Medulla oblongata (tissue), 1 donor: ENCODE measurements at regions not wholly inside any gene's neighbourhood (a gene's known extent, or its start where the extent isn't known, plus 50 kb on each side); places are given as distances from the start of the nearest gene placed in this dataset.

ENCODE experiments used
- DNase-seq: peaks from one replicate; pipeline ENCODE4 v3.0.0-alpha.2; 2015; ENCODE audit errors: extremely low spot score

DNA sequence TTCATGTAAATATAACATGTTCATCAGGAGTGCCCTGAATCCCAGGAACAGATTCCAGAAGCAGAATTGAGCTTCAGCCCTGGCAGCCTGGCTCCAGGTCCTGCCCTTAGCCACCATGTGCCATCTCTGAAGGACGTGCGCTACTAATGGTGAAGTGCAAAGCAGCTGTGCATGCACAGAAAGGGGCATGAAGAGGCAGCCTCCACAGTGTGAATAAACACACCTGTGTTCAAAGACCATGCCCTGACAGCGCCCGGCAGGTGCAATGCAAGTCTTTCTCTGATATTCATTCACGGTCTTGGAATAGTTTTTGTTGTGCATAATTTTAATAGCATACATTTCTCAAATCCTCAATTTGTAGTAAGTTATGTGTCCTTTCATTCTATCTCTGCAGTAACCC lies 250.4 kb upstream of the TCERG1L start:
- DNase-seq, result no peak

DNA sequence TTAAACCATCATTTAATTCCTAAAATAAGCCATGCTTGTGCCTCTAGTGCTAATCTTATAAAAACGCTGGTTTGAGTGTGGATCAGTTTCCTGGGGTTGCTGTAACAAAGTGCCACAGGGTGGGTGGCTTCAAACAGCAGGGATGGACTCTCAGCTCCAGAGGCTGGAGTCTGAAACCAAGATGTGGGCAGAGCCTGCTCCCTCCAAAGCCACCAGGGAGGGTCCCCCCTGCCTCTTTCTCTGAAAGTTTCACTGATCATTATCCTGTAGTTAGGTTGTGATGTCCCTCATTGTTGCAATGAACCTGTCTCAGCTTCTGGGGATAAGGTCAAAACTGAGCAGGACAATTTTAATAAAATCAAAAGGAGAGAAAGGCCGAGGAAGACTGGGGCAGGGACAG lies 251.9 kb upstream of the TCERG1L start:
- no peak for DNase-seq

DNA sequence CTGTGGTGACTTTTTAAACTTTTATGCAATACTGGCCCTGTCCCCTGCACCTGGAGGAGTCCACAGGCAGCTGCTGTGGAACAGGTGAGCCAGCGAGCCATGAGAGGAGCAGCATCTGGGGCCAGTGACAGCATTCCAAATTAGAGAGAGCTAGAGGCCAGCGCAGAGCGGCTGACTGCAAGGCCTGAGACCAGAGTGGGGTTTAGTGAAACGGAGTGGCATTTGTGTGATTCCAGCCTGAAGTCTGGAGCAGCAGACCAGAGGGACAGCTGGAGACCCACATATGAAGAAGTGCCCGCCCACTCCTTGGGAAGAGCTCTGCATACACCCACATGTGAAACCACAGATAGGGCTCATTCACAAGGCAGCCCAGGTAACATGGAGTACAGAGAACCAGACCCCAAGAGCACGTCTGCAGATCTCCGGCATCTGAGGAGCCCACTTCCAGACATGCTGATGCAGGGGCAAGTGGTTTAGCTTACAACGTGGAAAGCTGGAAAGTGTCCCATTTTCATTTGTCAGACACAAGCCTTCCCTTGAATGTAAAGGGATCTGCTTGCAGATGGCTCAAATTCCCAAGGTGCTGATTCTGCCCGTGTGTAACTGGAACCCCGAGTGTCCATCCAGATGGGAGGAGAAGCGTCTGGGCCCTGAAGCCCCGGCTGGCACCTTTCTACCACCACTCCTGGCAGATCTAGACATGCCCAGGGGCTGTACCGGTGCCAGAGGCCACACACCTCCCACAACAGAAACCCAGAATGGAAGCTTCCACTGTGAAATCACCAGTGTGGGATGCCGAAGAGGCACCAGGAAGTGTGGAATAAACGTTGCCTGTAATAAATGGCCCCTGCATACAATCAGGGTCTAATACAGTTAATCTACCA lies 256.0 kb upstream of the TCERG1L start:
- no peak for DNase-seq

DNA sequence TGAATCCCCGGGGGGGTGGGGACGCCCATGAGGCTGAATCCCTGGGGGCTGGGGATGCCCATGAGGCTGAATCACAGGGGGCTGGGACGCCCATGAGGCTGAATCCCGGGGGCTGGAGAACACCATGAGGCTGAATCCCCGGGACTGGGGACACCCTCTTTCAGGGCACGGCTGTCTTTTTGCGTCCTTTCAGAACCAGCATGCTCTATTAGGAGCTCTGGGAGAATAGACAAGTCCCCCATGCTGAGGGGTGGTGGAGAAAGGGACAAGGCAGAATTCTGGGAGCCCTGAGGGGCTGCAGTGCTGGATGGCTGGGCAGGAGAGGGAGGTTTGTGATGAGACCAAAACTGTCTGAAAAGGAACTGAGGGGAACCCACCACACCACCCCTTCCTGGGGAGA lies 257.3 kb upstream of the TCERG1L start:
- no peak for DNase-seq

- no peak for DNase-seq
Measured at GRCh38 chr10:131569851-131570715, 258.6 kb upstream of the TCERG1L start.

DNA sequence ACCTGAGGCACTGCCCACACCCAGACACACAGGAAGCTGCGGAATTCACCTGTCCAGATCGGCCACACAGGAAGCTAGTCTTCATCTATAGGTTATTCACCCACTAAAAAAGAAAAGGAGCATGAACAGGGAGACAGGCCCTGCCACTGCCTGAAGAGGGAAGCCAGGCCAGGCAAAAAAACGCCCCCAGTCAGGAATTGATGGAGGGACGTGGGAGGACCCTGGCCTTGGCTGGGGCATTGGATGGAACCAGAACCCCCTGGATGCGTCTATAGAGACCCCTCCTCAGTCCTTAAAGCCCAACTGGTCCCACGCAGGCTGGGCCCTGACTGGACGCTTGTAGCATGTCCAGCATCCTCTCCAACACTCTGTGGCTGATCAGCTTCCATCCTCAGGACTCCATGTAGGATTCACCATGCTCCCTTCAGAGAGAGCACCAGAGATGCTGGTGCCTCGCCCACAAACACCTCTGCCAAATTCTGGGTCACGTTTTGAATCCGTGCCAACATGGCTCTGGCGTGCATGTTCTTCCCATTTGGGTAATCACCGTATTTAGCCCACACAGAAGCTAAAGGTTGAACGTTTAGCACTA lies 259.3 kb upstream of the TCERG1L start:
- DNase-seq, result no peak

GRCh38 chr10:131571346-131571745 lies 259.8 kb upstream of the TCERG1L start:
- no peak for DNase-seq

DNA sequence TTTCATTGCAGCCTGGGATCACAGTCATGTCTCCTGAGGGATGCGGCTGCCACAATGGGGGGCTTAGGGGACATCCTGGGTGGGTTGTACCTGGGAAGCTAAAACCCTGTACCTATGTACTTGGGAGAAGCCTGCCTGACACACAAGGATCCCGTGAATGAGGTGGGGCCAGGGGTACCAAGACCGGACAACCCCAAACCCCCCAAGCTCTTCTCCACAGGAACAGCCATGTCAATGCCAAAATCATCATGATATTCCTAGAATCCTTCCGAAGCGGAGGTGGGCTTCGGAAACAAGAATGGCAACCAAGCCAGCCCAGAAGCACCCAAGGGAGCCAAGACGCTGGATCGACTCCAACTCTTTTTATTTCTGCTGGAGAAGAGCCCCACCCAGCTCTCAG lies 260.3 kb upstream of the TCERG1L start:
- no peak for DNase-seq

GRCh38 chr10:131573256-131573655 lies 261.7 kb upstream of the TCERG1L start:
- no peak for DNase-seq

GRCh38 chr10:131573707-131574106 lies 262.2 kb upstream of the TCERG1L start:
- no peak for DNase-seq

DNA sequence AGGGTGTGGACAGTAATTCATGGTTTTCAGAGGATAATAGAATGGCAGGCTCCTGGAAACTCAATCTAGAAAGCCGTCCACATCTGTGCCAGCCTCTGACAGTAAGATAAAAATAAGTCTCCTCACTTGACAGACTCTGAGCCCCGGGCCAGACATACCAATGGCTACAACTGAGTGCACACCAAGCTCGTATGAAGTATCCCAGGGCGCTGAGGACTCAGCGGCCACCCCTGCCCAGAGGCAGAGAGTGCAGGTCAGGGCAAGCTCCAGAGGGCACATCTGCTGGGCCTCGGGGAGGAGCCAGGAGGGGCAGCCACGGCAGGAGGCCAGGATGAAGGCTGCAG lies 262.8 kb upstream of the TCERG1L start:
- DNase-seq, result no peak

- no peak for DNase-seq
Measured at GRCh38 chr10:131574707-131575430, 263.3 kb upstream of the TCERG1L start.

DNA sequence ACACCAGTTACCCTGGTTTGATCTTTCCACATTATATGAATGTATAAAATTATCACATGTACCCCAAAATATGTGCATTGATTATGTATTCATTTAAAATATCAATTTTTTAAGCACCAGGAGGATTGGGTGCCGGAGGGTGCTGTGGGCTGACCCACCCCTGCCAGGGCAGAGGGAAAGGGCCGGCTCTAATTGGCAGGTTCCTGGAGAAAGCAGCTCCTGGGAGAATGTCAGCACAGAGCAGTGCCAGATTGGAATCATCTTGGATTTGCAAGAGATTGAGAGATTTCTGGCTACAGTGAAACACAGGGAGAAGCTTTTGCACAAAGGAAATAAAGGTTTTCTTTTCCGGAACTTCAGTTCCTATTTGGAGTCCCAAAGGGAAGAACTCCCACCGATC lies 264.4 kb upstream of the TCERG1L start:
- no peak for DNase-seq

DNA sequence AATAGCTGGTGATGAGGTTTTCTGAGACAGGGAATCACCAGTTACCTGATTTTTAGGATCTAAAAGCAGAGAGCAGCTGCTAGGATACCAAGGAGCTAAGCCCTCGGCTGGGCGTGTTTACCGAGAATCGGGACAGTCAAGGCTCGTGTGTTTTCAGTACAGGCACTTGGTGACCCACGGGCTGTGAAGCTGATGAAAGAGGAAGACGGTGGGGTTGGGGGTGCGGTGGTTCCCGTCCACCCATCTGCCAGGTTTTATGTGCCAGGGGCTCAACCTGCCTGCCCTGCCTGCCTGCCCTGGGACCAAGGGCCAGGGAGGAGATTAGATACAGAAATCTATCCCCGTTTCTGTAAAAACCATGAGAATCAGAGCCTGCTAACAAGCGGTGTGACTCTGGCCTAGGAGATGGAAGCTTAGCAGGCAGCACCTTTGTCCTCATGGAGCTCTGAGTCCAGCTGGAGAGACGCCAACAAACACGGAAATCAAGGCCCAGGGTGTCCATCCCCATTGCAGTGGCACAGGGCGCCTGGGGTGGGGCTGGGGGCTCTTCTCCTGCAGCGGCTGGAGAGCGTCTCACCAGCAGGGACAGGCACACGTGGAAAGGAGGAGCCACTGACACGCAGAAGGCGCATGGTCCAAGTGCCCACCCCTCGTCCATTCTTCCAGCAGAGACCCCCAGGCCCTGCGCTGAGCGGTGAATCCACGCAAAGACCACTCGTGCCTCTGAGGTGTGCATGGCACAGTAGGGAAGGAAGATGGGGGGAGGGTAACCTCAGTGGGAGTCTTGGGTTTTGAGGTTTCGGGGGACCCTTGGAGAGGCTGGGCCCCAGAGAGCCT lies 265.0 kb upstream of the TCERG1L start:
- DNase-seq, result no peak

DNA sequence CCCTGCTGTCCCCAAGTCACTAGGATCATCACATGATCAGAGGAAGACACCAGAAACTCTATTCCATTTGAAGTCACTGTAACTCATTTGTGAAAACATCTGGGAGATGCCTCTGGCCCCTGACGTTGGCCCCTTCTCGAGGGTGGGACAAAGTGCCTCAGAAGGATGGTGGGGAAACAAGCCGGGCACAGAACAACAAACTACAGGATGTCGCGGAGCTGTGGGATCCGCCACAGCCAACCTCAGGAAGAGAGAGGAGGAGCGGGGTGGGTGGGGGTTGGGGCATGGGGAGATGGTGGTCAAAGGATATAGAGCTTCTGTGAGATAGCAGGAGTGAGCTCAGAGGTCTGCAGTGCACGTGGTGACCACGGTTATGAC lies 265.6 kb upstream of the TCERG1L start:
- no peak for DNase-seq

DNA sequence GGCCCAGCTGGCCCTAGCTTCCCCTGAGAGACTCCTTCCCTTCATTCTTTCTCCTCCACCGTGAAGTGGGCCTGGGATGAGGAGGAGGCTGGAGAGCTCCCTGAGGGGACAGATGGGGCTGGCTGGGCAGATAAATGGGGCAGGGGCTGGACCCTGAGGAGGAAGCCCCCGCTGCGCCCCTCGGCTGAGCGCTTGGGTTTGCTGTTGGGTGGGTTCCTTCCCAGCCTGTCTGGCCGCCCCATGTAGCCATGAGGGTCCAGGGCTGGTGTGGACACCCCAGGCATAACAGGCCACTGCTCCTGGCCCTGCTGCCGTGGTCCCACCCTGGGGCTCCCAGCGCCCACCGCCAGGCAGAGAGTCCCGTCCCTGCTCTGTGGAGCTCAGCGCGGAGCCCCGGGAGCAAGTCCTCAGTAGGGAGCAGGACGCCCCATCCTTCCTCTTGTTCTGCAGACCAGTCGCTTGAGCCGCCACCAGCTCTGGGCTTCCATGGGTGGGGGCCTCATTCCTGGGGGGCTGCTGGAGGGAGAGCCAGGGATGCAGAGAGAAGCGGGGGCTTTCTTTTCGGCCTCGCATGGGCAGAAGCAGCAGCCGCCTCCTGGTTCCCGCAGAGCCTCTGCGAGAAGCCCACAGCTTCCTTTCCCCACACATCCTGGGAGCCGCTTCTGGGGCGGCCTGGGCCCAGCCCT lies 266.4 kb upstream of the TCERG1L start:
- DNase-seq, result no peak

- no peak for DNase-seq
Measured at GRCh38 chr10:131578472-131578970, 267.0 kb upstream of the TCERG1L start.

DNA sequence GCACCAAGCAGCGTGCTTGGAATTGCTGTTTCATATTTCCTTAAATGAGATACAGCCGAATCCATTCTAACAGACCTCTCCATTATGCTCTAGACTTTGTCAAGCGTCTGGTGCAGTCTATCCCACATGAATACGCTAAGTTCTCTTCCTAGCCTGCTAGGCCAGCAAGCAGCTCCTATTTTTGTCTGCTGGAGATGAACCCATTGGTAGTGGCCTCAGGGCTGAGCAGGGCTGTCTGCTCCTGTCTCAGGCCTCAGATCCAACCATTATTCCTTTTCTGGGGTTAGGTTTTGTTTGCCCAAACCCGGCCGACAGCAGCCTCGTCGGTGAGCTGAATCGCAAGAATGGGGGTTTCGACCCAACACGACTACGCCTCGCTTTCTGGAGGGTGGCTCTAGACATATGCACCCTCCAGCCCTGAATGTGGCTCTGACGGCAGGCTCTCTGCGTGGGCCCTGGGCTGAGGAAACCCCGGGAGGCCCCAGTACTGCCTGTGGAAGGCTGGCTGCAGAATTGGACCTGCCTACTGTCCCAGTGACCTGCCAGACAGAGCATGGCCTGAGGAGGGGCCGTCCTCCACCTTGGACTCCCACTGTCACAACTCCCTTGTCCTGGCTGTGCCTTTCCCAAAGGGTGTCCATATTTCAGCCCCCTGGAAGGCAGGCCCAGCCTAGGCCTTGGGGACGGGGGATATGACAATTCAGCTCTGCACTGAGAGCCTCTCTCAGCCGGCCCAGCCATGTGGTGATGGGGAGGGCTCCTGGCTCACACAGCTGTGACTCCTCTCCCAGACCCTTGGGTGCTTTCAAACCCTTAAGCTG lies 267.9 kb upstream of the TCERG1L start:
- DNase-seq, result no peak

GRCh38 chr10:131580076-131580652 lies 268.6 kb upstream of the TCERG1L start:
- no peak for DNase-seq
